Neural progenitor cell (in vitro differentiated cells): ENCODE measurements at regions not wholly inside any gene's neighbourhood (a gene's known extent, or its start where the extent isn't known, plus 50 kb on each side); places are given as distances from the start of the nearest gene placed in this dataset.

Experiments
- EZH2 ChIP-seq: fragments of 200-600 bp; sonication (generic); IDR thresholded peaks from 2 replicates; pipeline ENCODE4 v1.6.1; 2017; ENCODE audit warnings: antibody characterized with exemption, mild to moderate bottlenecking, moderate library complexity
- EZH2phosphoT487 ChIP-seq: fragments of 200-600 bp; sonication (generic); IDR thresholded peaks from 2 replicates; pipeline ENCODE4 v1.6.1; 2017; ENCODE audit warnings: antibody characterized with exemption
- TF ChIP-seq, protein P1 (sequence below): fragments of 200-600 bp; sonication (generic); IDR thresholded peaks from 2 replicates; pipeline ENCODE4 v1.5.1; 2017; ENCODE audit warnings: antibody characterized with exemption, mild to moderate bottlenecking

DNA sequence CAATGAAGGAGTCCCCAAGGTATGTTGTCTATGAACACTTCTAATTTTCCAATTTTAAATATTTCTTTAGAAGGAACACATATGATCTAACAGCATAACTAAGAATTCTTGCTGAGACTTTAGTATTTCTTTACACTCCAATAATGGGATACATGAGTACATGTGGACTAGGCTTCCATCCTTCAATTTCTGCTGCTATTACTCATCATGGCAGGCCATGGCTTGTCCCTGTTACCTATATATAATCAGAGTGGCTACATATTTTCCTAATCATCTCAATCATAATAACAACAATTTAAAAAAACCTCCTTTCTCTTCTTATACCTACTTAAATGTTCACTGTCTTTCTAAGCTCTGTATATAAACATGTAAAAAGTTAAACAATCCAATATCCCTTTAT is 60.3 kb upstream of the TAC1 start:
- TF ChIP-seq, protein P1, sequence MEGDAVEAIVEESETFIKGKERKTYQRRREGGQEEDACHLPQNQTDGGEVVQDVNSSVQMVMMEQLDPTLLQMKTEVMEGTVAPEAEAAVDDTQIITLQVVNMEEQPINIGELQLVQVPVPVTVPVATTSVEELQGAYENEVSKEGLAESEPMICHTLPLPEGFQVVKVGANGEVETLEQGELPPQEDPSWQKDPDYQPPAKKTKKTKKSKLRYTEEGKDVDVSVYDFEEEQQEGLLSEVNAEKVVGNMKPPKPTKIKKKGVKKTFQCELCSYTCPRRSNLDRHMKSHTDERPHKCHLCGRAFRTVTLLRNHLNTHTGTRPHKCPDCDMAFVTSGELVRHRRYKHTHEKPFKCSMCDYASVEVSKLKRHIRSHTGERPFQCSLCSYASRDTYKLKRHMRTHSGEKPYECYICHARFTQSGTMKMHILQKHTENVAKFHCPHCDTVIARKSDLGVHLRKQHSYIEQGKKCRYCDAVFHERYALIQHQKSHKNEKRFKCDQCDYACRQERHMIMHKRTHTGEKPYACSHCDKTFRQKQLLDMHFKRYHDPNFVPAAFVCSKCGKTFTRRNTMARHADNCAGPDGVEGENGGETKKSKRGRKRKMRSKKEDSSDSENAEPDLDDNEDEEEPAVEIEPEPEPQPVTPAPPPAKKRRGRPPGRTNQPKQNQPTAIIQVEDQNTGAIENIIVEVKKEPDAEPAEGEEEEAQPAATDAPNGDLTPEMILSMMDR = no peak
- TF ChIP-seq EZH2 (no peak), EZH2phosphoT487 (no peak)
